NB4 (cell line): ENCODE measurements at regions not wholly inside any gene's neighbourhood (a gene's known extent, or its start where the extent isn't known, plus 50 kb on each side); places are given as distances from the start of the nearest gene placed in this dataset.

Experiments
- DNase-seq: peaks from one replicate; pipeline ENCODE4 v3.0.0; 2010; ENCODE audit warnings: low read depth
- H3K4me3 ChIP-seq: one replicate; pipeline ENCODE4 v1.5.1; 2011; ENCODE audit warnings: mild to moderate bottlenecking, low read depth, low read length, moderate library complexity
- MAX ChIP-seq: IDR thresholded peaks from 2 replicates; pipeline ENCODE4 v1.6.1; 2011; ENCODE audit warnings: low read depth, low read length
- MYC ChIP-seq: IDR thresholded peaks from 2 replicates; pipeline ENCODE4 v1.6.1; 2011; ENCODE audit warnings: low read depth, low read length
- POLR2A ChIP-seq: IDR thresholded peaks from 2 replicates; pipeline ENCODE4 v1.6.1; 2011; ENCODE audit warnings: mild to moderate bottlenecking; ENCODE audit not compliant: insufficient read length; ENCODE audit errors: extremely low read depth
- TF ChIP-seq, protein P1 (sequence below): IDR thresholded peaks from one replicate; pipeline ENCODE4 v1.5.1; 2012; ENCODE audit warnings: low read depth, low read length

DNA sequence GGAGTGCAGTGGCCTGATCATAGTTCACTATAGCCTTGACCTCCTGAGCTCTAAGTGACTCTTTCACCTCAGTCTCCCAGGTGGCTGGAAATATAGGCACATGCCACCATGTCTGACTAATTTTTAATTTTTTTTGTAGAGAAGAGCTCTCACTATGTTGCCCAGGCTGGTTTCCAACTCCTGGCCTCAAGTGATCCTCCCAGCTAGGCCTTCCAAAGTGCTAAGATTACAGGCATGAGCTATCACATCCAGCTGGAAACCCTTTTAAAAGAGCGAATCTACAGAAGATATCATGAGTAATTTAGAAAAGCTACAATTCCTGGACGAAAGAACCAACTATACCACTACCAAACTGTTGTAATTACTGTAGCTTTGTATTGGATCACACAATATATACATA lies 394.4 kb upstream of the AUTS2 start:
- TF ChIP-seq POLR2A (no peak), MAX (no peak), MYC (no peak)
- TF ChIP-seq, protein P1, sequence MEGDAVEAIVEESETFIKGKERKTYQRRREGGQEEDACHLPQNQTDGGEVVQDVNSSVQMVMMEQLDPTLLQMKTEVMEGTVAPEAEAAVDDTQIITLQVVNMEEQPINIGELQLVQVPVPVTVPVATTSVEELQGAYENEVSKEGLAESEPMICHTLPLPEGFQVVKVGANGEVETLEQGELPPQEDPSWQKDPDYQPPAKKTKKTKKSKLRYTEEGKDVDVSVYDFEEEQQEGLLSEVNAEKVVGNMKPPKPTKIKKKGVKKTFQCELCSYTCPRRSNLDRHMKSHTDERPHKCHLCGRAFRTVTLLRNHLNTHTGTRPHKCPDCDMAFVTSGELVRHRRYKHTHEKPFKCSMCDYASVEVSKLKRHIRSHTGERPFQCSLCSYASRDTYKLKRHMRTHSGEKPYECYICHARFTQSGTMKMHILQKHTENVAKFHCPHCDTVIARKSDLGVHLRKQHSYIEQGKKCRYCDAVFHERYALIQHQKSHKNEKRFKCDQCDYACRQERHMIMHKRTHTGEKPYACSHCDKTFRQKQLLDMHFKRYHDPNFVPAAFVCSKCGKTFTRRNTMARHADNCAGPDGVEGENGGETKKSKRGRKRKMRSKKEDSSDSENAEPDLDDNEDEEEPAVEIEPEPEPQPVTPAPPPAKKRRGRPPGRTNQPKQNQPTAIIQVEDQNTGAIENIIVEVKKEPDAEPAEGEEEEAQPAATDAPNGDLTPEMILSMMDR: no peak
- no peak for DNase-seq
- no peak overlapping the region for H3K4me3 ChIP-seq

- H3K4me3 ChIP-seq: no peak overlapping the region
- TF ChIP-seq MAX (no peak), MYC (no peak), POLR2A (no peak)
- TF ChIP-seq, protein P1: no peak
Observed at GRCh38 chr7:69204943-69205342, 393.3 kb upstream of the AUTS2 start.

GRCh38 chr7:69205581-69205980 lies 392.7 kb upstream of the AUTS2 start:
- H3K4me3 ChIP-seq: no peak overlapping the region
- no peak for DNase-seq
- TF ChIP-seq POLR2A (no peak), MYC (no peak)
- TF ChIP-seq, protein P1: no peak

More at GRCh38 chr7:69204943-69205342, 393.3 kb upstream of the AUTS2 start:
- DNase-seq: no peak

DNA sequence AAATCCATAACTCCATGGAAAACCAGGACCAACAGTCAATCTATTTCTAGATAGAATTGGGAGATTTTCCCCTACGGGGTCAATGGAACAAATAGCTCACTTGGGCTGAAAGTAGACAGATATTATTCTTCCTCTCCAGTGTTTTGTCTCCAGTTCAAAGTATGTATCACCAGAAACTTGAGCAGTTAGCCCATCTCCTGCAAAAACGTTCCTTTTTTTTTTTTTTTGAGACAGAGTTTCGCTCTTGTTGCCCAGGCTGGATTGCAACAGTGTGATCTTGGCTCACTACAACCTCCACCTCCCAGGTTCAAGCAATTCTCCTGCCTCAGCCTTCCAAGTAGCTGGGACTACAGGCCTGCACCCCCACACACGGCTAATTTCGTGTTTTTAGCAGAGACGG lies 390.0 kb upstream of the AUTS2 start:
- no peak for DNase-seq
- H3K4me3 ChIP-seq: no peak overlapping the region
- TF ChIP-seq POLR2A (no peak), MYC (no peak), MAX (no peak)
- TF ChIP-seq, protein P1: no peak

- DNase-seq: no peak
- TF ChIP-seq POLR2A (no peak), MYC (no peak), MAX (no peak)
- TF ChIP-seq, protein P1: no peak
- no peak overlapping the region for H3K4me3 ChIP-seq
Observed at GRCh38 chr7:69208848-69209247, 389.4 kb upstream of the AUTS2 start.

DNA sequence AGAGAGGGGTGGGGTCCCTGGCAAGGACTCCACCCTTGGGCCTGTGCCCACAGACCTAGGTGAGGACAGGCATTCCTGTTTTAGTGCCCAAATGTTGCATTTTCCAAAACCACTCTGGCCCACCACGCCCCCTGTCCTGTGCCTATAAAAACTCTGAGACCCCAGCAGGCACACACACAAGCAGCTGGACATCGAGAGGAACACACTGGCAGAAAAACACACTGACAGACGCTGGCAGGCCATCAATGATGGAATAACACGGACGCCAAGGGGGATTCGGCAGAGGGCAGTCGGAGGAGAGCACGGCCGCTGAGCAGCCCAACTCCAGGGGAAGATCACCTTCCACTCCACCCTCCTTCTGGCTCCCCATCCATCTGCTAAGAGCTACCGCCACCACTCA lies 386.9 kb upstream of the AUTS2 start:
- H3K4me3 ChIP-seq: no peak overlapping the region
- DNase-seq: no peak
- no peak for TF ChIP-seq POLR2A
- TF ChIP-seq, protein P1: no peak
- TF ChIP-seq MYC: no peak
- TF ChIP-seq MAX: no peak
